ENCODE measurements at regions not wholly inside any gene's neighbourhood (a gene's known extent, or its start where the extent isn't known, plus 50 kb on each side); places are given as distances from the start of the nearest gene placed in this dataset.

- TF ChIP-seq, protein P1, sequence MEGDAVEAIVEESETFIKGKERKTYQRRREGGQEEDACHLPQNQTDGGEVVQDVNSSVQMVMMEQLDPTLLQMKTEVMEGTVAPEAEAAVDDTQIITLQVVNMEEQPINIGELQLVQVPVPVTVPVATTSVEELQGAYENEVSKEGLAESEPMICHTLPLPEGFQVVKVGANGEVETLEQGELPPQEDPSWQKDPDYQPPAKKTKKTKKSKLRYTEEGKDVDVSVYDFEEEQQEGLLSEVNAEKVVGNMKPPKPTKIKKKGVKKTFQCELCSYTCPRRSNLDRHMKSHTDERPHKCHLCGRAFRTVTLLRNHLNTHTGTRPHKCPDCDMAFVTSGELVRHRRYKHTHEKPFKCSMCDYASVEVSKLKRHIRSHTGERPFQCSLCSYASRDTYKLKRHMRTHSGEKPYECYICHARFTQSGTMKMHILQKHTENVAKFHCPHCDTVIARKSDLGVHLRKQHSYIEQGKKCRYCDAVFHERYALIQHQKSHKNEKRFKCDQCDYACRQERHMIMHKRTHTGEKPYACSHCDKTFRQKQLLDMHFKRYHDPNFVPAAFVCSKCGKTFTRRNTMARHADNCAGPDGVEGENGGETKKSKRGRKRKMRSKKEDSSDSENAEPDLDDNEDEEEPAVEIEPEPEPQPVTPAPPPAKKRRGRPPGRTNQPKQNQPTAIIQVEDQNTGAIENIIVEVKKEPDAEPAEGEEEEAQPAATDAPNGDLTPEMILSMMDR (IDR thresholded peaks at IDR 0.05; ENCODE audit: insufficient read depth, missing control alignments) = no peak
- no peak for DNase-seq (ENCODE audit: insufficient read length, low spot score)
- FAIRE-seq = no peak
Observed at GRCh38 chr17:79498854-79499253, 112.0 kb downstream of the RBFOX3 start.

DNA sequence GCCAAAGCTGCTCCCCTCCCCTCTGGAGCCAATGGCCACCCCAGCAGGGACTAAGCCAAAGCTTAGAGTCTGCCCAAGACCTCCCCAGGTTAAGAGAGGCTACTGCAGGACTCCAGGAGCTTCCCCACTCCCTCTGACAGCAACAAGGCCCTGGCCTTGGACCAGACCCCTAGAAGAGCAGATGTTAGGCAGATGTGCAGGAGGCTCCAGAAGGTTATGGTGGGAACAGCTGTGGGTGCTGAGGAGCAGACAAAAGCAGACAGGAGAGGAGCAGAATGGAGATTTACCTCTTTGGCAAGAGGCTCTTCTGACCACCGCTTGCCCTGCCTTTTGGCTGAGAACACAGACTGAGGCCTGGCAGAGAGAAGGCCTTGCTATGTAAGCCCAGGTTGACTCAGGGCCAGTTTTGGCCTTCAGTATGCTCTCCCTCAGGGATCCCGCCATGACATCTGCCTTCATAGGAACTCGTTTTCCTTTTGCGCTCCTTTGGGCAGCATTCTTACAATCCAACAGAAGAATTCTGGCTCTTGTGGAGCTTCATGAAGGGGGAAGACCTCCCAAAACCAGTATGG is 113.0 kb downstream of the RBFOX3 start:
- DNase-seq (ENCODE audit: insufficient read length, low spot score) (no peak), FAIRE-seq (no peak)
- TF ChIP-seq, protein P1 (IDR thresholded peaks at IDR 0.05; ENCODE audit: insufficient read depth, missing control alignments) = no peak

- FAIRE-seq (no peak), DNase-seq (ENCODE audit: insufficient read length, low spot score) (no peak)
- TF ChIP-seq, protein P1 (IDR thresholded peaks at IDR 0.05; ENCODE audit: insufficient read depth, missing control alignments) = no peak
Observed at GRCh38 chr17:79496422-79497005, 114.3 kb downstream of the RBFOX3 start.

DNA sequence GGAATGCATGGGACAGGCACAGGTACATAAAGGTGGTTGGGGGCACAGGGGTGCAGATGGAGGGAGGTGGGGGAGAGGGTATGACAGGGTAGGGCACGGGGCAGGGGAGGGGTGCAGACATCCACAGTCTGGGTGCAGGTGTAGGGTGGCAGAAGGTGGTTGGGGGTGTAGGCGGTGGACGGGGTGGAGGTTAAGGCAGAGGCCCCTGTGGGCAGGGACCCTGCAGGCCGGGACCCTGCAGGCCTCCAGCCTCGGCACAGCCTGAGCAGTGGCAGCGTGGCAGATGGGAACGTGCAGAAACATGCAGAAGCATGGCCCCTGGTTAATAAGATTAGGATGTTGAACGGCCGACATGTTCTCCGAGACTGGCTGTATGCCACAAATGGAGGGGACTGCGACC is 115.2 kb downstream of the RBFOX3 start:
- no peak for FAIRE-seq
- TF ChIP-seq, protein P1 (IDR thresholded peaks at IDR 0.05; ENCODE audit: insufficient read depth, missing control alignments) = no peak
- DNase-seq (ENCODE audit: insufficient read length, low spot score) = no peak

- DNase-seq (ENCODE audit: insufficient read length, low spot score) (no peak), FAIRE-seq (no peak)
- TF ChIP-seq, protein P1 (IDR thresholded peaks at IDR 0.05; ENCODE audit: insufficient read depth, missing control alignments) = no peak
Observed at GRCh38 chr17:79491006-79491405, 119.8 kb downstream of the RBFOX3 start.

DNA sequence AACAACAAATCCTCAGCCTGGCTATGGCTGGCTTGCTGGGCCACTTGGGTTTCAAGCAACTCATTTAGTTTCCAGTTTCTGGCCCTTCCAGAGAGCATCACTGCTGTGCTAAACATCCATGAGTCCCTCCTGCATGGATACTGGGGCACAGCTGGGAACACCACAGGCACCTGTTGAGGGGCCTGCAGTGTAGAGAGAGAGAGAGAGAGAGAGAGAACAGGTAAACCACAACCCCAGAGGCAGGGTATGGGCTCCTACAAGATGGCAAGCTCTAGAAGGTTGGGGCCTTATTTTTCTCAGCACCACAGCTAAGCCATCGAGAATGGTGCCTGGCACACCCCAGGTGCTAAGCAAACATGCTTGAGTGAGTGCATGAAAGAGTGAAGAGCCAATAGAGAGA is 120.3 kb downstream of the RBFOX3 start:
- no peak for FAIRE-seq
- TF ChIP-seq, protein P1 (IDR thresholded peaks at IDR 0.05; ENCODE audit: insufficient read depth, missing control alignments) = no peak
- no peak for DNase-seq (ENCODE audit: insufficient read length, low spot score)

DNA sequence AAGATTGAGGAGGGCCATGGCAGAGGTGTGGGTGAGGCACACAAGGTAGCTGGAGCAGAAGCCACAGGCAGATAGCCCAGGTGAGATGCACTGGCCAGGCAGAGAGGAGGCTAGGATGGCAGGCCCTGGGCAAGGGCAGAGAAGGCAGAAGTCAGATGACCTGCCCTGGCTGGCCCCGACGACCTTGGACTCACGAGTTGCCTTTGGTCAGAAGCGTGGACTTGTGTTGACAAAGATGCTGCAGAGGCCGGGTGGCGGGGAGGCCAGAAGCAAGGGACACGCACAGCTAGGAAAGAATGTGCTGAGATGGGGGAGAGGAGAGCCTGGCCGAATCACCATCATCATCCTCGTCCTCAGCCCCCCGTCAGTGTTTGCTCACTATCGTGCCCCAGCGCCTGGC is 123.7 kb downstream of the RBFOX3 start:
- TF ChIP-seq, protein P1 (IDR thresholded peaks at IDR 0.05; ENCODE audit: insufficient read depth, missing control alignments) = no peak
- DNase-seq (ENCODE audit: insufficient read length, low spot score) = no peak
- no peak for FAIRE-seq
